Ovary (tissue), 7 donors: ENCODE measurements at regions not wholly inside any gene's neighbourhood (a gene's known extent, or its start where the extent isn't known, plus 50 kb on each side); places are given as distances from the start of the nearest gene placed in this dataset.

Experiments
- DNase-seq, 5 donors: peaks; one replicate each; pipeline ENCODE4 v3.0.0-alpha.2; 2019 to 2020
- H3K27ac ChIP-seq, 2 donors: fragments of 200-600 bp; one replicate each; pipeline versions ENCODE4 v1.5.1 to v1.8.0; 2019 to 2022
- H3K27me3 ChIP-seq: fragments of 200-600 bp; one replicate; pipeline ENCODE4 v1.8.0; 2022
- H3K36me3 ChIP-seq: fragments of 200-600 bp; sonication (generic); one replicate; pipeline ENCODE4 v1.5.1; 2019
- H3K4me1 ChIP-seq: one replicate; pipeline ENCODE4 v1.8.1; 2013; ENCODE audit warnings: mild to moderate bottlenecking, moderate library complexity; ENCODE audit not compliant: insufficient read depth
- H3K4me3 ChIP-seq: fragments of 200-600 bp; sonication (generic); one replicate; pipeline ENCODE4 v1.5.1; 2017
- H3K9me3 ChIP-seq, 2 donors: fragments of 200-600 bp in 1 of 2; sonication (generic) in 1 of 2; one replicate each; pipeline versions ENCODE4 v1.5.1 to v1.8.1; 2013 to 2019; ENCODE audit warnings: mild to moderate bottlenecking in 1 of 2, moderate library complexity in 1 of 2
- CTCF ChIP-seq, 3 donors: fragments of 450-650 bp in 2 of 3; fragments of 200-600 bp in 1 of 3; IDR thresholded peaks; one replicate each; pipeline versions ENCODE4 v1.5.1 to v1.8.0; 2016 to 2022; ENCODE audit warnings: antibody characterized with exemption in 3 of 3, mild to moderate bottlenecking in 1 of 3
- EP300 ChIP-seq: sonication (generic); formaldehyde crosslinking; IDR thresholded peaks from one replicate; pipeline ENCODE4 v1.6.1; 2017; ENCODE audit warnings: antibody characterized with exemption
- POLR2A ChIP-seq: fragments of 450-650 bp; IDR thresholded peaks from one replicate; pipeline ENCODE4 v1.6.1; 2017; ENCODE audit warnings: antibody characterized with exemption, mild to moderate bottlenecking, moderate library complexity
- WGBS, 3 donors: extraction: QIAGEN DNeasy Blood & Tissue Kit in 1 of 3; methylation state at CpG; one replicate each; pipeline versions ENCODE4 v1.1.5 to v1.1.7; 2013 to 2017; 5-methylcytosine and 5-hydroxymethylcytosine counted together
- intact Hi-C, 4 donors: fragments of 100-400 bp; cut with DNase I; formaldehyde crosslinking; loops; one replicate each; pipeline versions ENCODE4 v1.11.0 to v1.15.1; 2022 to 2023
- donor health status: DM: no; HTN: no; CAD: no; lungs with moderate emphysema.
- donor health status: DM: no; HTN: no; CAD: no.
- donor health status: Bipolar disorder and iron deficiency.
- donor health status: DM: no; HTN: no; CAD: no.
- donor health status: DM: yes; HTN: yes; CAD: no.

GRCh38 chr2:187715590-187715989 is 161.4 kb upstream of the TFPI start:
- Histone ChIP-seq H3K27ac (no peak overlapping the region), H3K36me3 (no peaks in the 10 kb centered on the region), H3K4me1 (no peaks in the 10 kb centered on the region), H3K9me3 (no peaks in the 10 kb centered on the region), H3K4me3 (no peak overlapping the region), H3K27me3 (no peaks in the 10 kb centered on the region)
- TF ChIP-seq EP300, result no peak
- no peak for TF ChIP-seq POLR2A
- no peak for TF ChIP-seq CTCF (IDR thresholded peaks at IDR 0.05)
- intact Hi-C loops, result no loop called here
- DNase-seq, result no peak

GRCh38 chr2:187716301-187716700 is 162.1 kb upstream of the TFPI start:
- intact Hi-C loops, result no loop called here
- Histone ChIP-seq H3K4me3 (no peak overlapping the region), H3K9me3 (no peaks in the 10 kb centered on the region), H3K36me3 (no peaks in the 10 kb centered on the region), H3K27me3 (no peaks in the 10 kb centered on the region), H3K27ac (no peak overlapping the region), H3K4me1 (no peaks in the 10 kb centered on the region)
- no peak for DNase-seq
- WGBS, 3 donors, result 92 to 95% (median 93%) methylated on average over 3 of the region's 3 CpGs
- TF ChIP-seq CTCF (IDR thresholded peaks at IDR 0.05) (no peak), POLR2A (no peak), EP300 (no peak)

- intact Hi-C loops, result no loop called here
- H3K27ac ChIP-seq, result no peak overlapping the region
- H3K4me3 ChIP-seq, result no peak overlapping the region
- H3K27me3 ChIP-seq, result no peaks in the 10 kb centered on the region
- 84 to 90% (median 89%) methylated on average over 1 of the region's 1 CpG for WGBS, 3 donors
- no peaks in the 10 kb centered on the region for H3K9me3 ChIP-seq
- no peak for DNase-seq
- TF ChIP-seq POLR2A, result no peak
- no peak for TF ChIP-seq CTCF (IDR thresholded peaks at IDR 0.05)
- no peak for TF ChIP-seq EP300
- no peaks in the 10 kb centered on the region for H3K36me3 ChIP-seq
- H3K4me1 ChIP-seq, result no peaks in the 10 kb centered on the region
These were observed 163.9 kb upstream of the TFPI start for GRCh38 chr2:187718092-187718491.

- no peak for DNase-seq
- no peak overlapping the region for H3K27ac ChIP-seq
- no peaks in the 10 kb centered on the region for H3K4me1 ChIP-seq
- no peaks in the 10 kb centered on the region for H3K36me3 ChIP-seq
- 60 to 65% (median 62%) methylated on average over 2 of the region's 2 CpGs for WGBS, 3 donors
- H3K9me3 ChIP-seq, result no peaks in the 10 kb centered on the region
- no peak for TF ChIP-seq CTCF (IDR thresholded peaks at IDR 0.05)
- TF ChIP-seq EP300, result no peak
- no peak for TF ChIP-seq POLR2A
- H3K4me3 ChIP-seq, result no peak overlapping the region
- H3K27me3 ChIP-seq, result no peaks in the 10 kb centered on the region
- intact Hi-C loops, result no loop called here
These were observed 165.3 kb upstream of the TFPI start for GRCh38 chr2:187719510-187719909.

GRCh38 chr2:187748958-187749357 is 194.7 kb upstream of the TFPI start:
- Histone ChIP-seq H3K27me3 (no peaks in the 10 kb centered on the region), H3K36me3 (no peaks in the 10 kb centered on the region), H3K9me3 (no peaks in the 10 kb centered on the region), H3K27ac (no peak overlapping the region), H3K4me3 (no peak overlapping the region), H3K4me1 (no peaks in the 10 kb centered on the region)
- TF ChIP-seq EP300 (no peak), POLR2A (no peak), CTCF (IDR thresholded peaks at IDR 0.05) (no peak)
- intact Hi-C loops, result no loop called here
- DNase-seq, result no peak
- 83 to 91% (median 85%) methylated on average over 4 of the region's 4 CpGs for WGBS, 3 donors
